ENCODE measurements at regions not wholly inside any gene's neighbourhood (a gene's known extent, or its start where the extent isn't known, plus 50 kb on each side); places are given as distances from the start of the nearest gene placed in this dataset.

DNA sequence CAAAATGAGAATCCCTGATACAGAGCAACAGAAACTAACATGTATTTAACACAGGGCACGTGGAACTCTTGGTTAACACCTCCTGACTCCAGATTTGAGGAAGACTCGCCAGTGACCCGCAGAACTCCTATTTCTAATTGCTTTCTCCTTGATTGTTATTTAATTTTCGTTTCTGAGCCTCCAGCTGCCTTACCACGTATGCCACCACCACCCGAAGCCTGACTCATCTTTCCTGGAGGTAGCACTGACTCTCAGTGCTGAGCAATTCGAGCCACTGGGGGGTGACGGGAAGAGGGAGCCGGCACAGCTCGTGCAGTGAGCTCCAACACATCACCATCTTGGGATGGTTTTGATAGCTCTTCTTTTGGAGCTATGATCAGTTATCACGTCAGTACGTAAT, 273.9 kb upstream of the MGMT start:
- Histone ChIP-seq H3K27ac (ENCODE audit: low read depth, low read length) (no peak overlapping the region), H3K36me3 (ENCODE audit: insufficient read depth, low read length) (no peaks in the 10 kb centered on the region), H3K9me3 (ENCODE audit: control insufficient read depth in 1 of 2, low read length in 2 of 2) (no peaks in the 10 kb centered on the region), H3K27me3 (ENCODE audit: insufficient read depth, low read length) (no peaks in the 10 kb centered on the region), H3K4me3 (ENCODE audit: low read length in 2 of 2) (no peak overlapping the region), H3K4me1 (ENCODE audit: insufficient read depth, low read length) (no peaks in the 10 kb centered on the region)
- DNase-seq, result no peak
- CTCF ChIA-PET (ENCODE audit: partially characterized antibody), result no interaction called here
- intact Hi-C loops (cut with micrococcal nuclease), result no loop called here
- H3K27ac Mint-ChIP-seq, result no peak overlapping the region
- H3K27me3 Mint-ChIP-seq, result peaks cover 2 to 4% of the 10 kb centered on the region in 2 donors
- peaks cover 0 to 2% (median 0%) of the 10 kb centered on the region in 8 donors for H3K9me3 Mint-ChIP-seq
- H3K36me3 Mint-ChIP-seq, result no peaks in the 10 kb centered on the region
- peaks cover 0 to 3% (median 0%) of the 10 kb centered on the region in 4 donors for H3K4me1 Mint-ChIP-seq
- no peak overlapping the region for H3K4me3 Mint-ChIP-seq
- POLR2A ChIA-PET (ENCODE audit: partially characterized antibody), result interaction anchor here (0.6 kb wide), 1 partner anchor 55 kb away, joined by 3 read pairs; no protein-coding TSS in a partner anchor

DNA sequence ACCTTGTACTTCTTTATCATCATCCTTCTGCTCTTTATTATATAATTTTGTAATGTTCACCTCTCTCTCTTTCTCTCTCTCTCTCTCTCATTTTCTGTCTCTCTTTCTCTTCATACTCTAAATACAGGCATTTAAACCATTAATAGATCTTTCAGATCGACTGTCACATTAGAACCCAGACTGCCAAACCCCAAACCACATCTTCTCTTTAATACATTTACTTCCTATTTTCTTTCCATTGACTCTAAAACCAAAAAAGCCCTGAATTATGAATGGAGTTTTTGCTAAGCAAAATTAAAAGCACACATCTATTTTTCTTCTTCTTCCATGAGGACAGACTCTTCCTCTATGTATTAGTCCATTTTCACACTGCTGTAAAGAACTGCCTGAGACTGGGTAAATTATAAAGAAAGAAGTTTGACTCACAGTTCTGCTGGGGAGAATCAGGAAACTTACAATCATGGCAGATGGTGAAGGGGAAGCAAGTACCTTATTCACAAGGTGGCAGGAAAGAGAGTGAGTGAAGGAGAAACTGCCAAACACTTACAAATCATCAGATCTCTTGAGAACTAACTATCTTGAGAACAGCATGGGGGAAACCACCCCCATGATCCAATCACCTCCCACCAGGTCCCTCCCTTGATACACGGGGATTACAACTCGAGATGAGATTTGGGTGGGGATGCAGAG, 272.7 kb upstream of the MGMT start:
- POLR2A ChIA-PET (ENCODE audit: partially characterized antibody), result no interaction called here
- no peak overlapping the region for H3K4me3 ChIP-seq (ENCODE audit: low read length in 2 of 2)
- Mint-ChIP-seq H3K27ac (peak overlapping the region in 1 of 7 donors; percentile 43), H3K4me1 (peaks cover 0 to 3% (median 0%) of the 10 kb centered on the region in 4 donors), H3K27me3 (peaks cover 2 to 4% of the 10 kb centered on the region in 2 donors), H3K9me3 (peaks cover 0 to 4% (median 0%) of the 10 kb centered on the region in 8 donors), H3K36me3 (no peaks in the 10 kb centered on the region), H3K4me3 (no peak overlapping the region)
- CTCF ChIA-PET (ENCODE audit: partially characterized antibody), result no interaction called here
- no peak for DNase-seq
- H3K4me1 ChIP-seq (ENCODE audit: insufficient read depth, low read length), result no peaks in the 10 kb centered on the region
- no peaks in the 10 kb centered on the region for H3K36me3 ChIP-seq (ENCODE audit: insufficient read depth, low read length)
- H3K27me3 ChIP-seq (ENCODE audit: insufficient read depth, low read length), result no peaks in the 10 kb centered on the region
- H3K27ac ChIP-seq (ENCODE audit: low read depth, low read length), result no peak overlapping the region
- H3K9me3 ChIP-seq (ENCODE audit: control insufficient read depth in 1 of 2, low read length in 2 of 2), result no peaks in the 10 kb centered on the region
- intact Hi-C loops (cut with micrococcal nuclease), result no loop called here

- H3K9me3 Mint-ChIP-seq, result peaks cover 0 to 4% (median 0%) of the 10 kb centered on the region in 8 donors
- H3K36me3 ChIP-seq (ENCODE audit: insufficient read depth, low read length), result no peaks in the 10 kb centered on the region
- no peak overlapping the region for H3K4me3 Mint-ChIP-seq
- intact Hi-C loops (cut with micrococcal nuclease), result no loop called here
- ChIA-PET CTCF (ENCODE audit: partially characterized antibody) (no interaction called here), POLR2A (ENCODE audit: partially characterized antibody) (no interaction called here)
- H3K27me3 ChIP-seq (ENCODE audit: insufficient read depth, low read length), result no peaks in the 10 kb centered on the region
- no peak overlapping the region for H3K27ac Mint-ChIP-seq
- H3K27ac ChIP-seq (ENCODE audit: low read depth, low read length), result no peak overlapping the region
- no peaks in the 10 kb centered on the region for H3K4me1 ChIP-seq (ENCODE audit: insufficient read depth, low read length)
- H3K36me3 Mint-ChIP-seq, result no peaks in the 10 kb centered on the region
- peaks cover 0 to 2% of the 10 kb centered on the region in 2 donors for H3K27me3 Mint-ChIP-seq
- H3K4me1 Mint-ChIP-seq, result no peaks in the 10 kb centered on the region
- H3K9me3 ChIP-seq (ENCODE audit: control insufficient read depth in 1 of 2, low read length in 2 of 2), result no peaks in the 10 kb centered on the region
- DNase-seq, result no peak
- no peak overlapping the region for H3K4me3 ChIP-seq (ENCODE audit: low read length in 2 of 2)
Observed at GRCh38 chr10:129199826-129200225, 267.2 kb upstream of the MGMT start.

DNA sequence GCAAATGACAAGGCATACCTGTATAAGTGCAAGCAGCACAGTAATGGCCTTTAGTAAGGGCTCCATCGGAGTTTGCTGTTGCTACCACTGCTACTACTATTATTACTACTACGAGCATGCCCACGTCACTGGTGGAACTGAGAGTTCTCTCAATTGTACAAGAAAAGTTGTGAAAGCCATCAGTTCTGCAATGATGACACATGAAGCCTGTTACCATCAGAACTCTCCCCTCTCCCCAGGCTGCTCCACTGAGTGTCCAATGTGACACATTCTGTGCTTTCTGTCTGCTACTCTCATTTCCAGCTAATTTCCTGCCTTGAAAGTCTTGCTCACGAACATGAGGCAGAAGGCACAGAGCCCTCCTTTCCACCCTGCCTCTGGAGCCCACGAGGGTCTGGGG, 263.2 kb upstream of the MGMT start:
- H3K9me3 ChIP-seq (ENCODE audit: control insufficient read depth in 1 of 2, low read length in 2 of 2), result no peaks in the 10 kb centered on the region
- no peaks in the 10 kb centered on the region for H3K36me3 ChIP-seq (ENCODE audit: insufficient read depth, low read length)
- H3K4me3 ChIP-seq (ENCODE audit: low read length in 2 of 2), result no peak overlapping the region
- Mint-ChIP-seq H3K4me1 (no peaks in the 10 kb centered on the region), H3K36me3 (no peaks in the 10 kb centered on the region), H3K27me3 (peaks cover 0 to 2% of the 10 kb centered on the region in 2 donors), H3K27ac (no peak overlapping the region), H3K9me3 (peaks cover 0 to 4% (median 0%) of the 10 kb centered on the region in 8 donors), H3K4me3 (no peak overlapping the region)
- no peak for DNase-seq
- no peaks in the 10 kb centered on the region for H3K4me1 ChIP-seq (ENCODE audit: insufficient read depth, low read length)
- intact Hi-C loops (cut with micrococcal nuclease), result no loop called here
- H3K27me3 ChIP-seq (ENCODE audit: insufficient read depth, low read length), result no peaks in the 10 kb centered on the region
- POLR2A ChIA-PET (ENCODE audit: partially characterized antibody), result no interaction called here
- H3K27ac ChIP-seq (ENCODE audit: low read depth, low read length), result no peak overlapping the region
- CTCF ChIA-PET (ENCODE audit: partially characterized antibody), result no interaction called here

DNA sequence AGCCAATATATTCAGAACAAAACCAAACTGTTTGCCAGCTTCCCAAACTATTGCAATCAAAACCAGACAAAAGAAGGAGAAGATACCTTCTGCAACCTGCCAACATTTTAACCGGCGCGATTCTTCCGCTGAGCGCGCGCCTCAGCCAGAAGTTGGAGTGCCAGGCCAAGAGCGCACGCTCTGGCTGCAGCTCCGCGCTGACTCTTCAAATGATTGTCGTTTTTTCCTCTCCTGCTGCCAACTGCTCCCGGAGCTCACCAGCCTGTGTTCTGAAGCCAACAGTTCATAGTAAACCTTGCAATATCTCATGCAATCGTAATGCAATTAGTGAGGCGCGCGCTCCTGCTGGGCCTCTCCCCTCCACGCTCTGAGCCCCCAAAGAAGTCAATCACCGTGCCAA, 259.7 kb upstream of the MGMT start:
- Histone ChIP-seq H3K27ac (ENCODE audit: low read depth, low read length) (no peak overlapping the region), H3K27me3 (ENCODE audit: insufficient read depth, low read length) (no peaks in the 10 kb centered on the region), H3K4me3 (ENCODE audit: low read length in 2 of 2) (no peak overlapping the region), H3K36me3 (ENCODE audit: insufficient read depth, low read length) (no peaks in the 10 kb centered on the region), H3K4me1 (ENCODE audit: insufficient read depth, low read length) (no peaks in the 10 kb centered on the region), H3K9me3 (ENCODE audit: control insufficient read depth in 1 of 2, low read length in 2 of 2) (no peaks in the 10 kb centered on the region)
- Mint-ChIP-seq H3K9me3 (peaks cover 0 to 4% (median 0%) of the 10 kb centered on the region in 8 donors), H3K36me3 (no peaks in the 10 kb centered on the region), H3K4me3 (no peak overlapping the region), H3K27me3 (peaks cover 0 to 2% of the 10 kb centered on the region in 2 donors), H3K4me1 (no peaks in the 10 kb centered on the region), H3K27ac (no peak overlapping the region)
- DNase-seq, result no peak
- ChIA-PET CTCF (ENCODE audit: partially characterized antibody) (no interaction called here), POLR2A (ENCODE audit: partially characterized antibody) (no interaction called here)
- intact Hi-C loops (cut with micrococcal nuclease), result no loop called here

- Mint-ChIP-seq H3K27ac (no peak overlapping the region), H3K4me1 (no peaks in the 10 kb centered on the region), H3K36me3 (no peaks in the 10 kb centered on the region), H3K27me3 (peaks cover 1% of the 10 kb centered on the region in 2 donors), H3K9me3 (peaks cover 0 to 13% (median 0%) of the 10 kb centered on the region in 8 donors), H3K4me3 (no peak overlapping the region)
- ChIA-PET POLR2A (ENCODE audit: partially characterized antibody) (no interaction called here), CTCF (ENCODE audit: partially characterized antibody) (no interaction called here)
- DNase-seq, result no peak
- Histone ChIP-seq H3K4me3 (ENCODE audit: low read length in 2 of 2) (no peak overlapping the region), H3K36me3 (ENCODE audit: insufficient read depth, low read length) (no peaks in the 10 kb centered on the region), H3K9me3 (ENCODE audit: control insufficient read depth in 1 of 2, low read length in 2 of 2) (no peaks in the 10 kb centered on the region), H3K27me3 (ENCODE audit: insufficient read depth, low read length) (no peaks in the 10 kb centered on the region), H3K4me1 (ENCODE audit: insufficient read depth, low read length) (no peaks in the 10 kb centered on the region), H3K27ac (ENCODE audit: low read depth, low read length) (no peak overlapping the region)
- intact Hi-C loops (cut with micrococcal nuclease), result no loop called here
Observed at GRCh38 chr10:129210876-129211275, 256.2 kb upstream of the MGMT start.

- ChIA-PET CTCF (ENCODE audit: partially characterized antibody) (no interaction called here), POLR2A (ENCODE audit: partially characterized antibody) (no interaction called here)
- no peaks in the 10 kb centered on the region for H3K9me3 ChIP-seq (ENCODE audit: control insufficient read depth in 1 of 2, low read length in 2 of 2)
- no peaks in the 10 kb centered on the region for H3K36me3 Mint-ChIP-seq
- DNase-seq, result no peak
- no peak overlapping the region for H3K27ac ChIP-seq (ENCODE audit: low read depth, low read length)
- H3K4me1 Mint-ChIP-seq, result no peaks in the 10 kb centered on the region
- no peaks in the 10 kb centered on the region for H3K36me3 ChIP-seq (ENCODE audit: insufficient read depth, low read length)
- no peak overlapping the region for H3K4me3 ChIP-seq (ENCODE audit: low read length in 2 of 2)
- H3K9me3 Mint-ChIP-seq, result peaks cover 0 to 19% (median under 1%) of the 10 kb centered on the region in 8 donors
- no peaks in the 10 kb centered on the region for H3K4me1 ChIP-seq (ENCODE audit: insufficient read depth, low read length)
- H3K27ac Mint-ChIP-seq, result no peak overlapping the region
- peaks cover 1% of the 10 kb centered on the region in 2 donors for H3K27me3 Mint-ChIP-seq
- intact Hi-C loops (cut with micrococcal nuclease), result no loop called here
- no peak overlapping the region for H3K4me3 Mint-ChIP-seq
- H3K27me3 ChIP-seq (ENCODE audit: insufficient read depth, low read length), result no peaks in the 10 kb centered on the region
Observed at GRCh38 chr10:129213256-129213655, 253.8 kb upstream of the MGMT start.

Measured in CD4-positive, alpha-beta memory T cell (primary cell).